ENCODE measurements at regions not wholly inside any gene's neighbourhood (a gene's known extent, or its start where the extent isn't known, plus 50 kb on each side); places are given as distances from the start of the nearest gene placed in this dataset.

DNA sequence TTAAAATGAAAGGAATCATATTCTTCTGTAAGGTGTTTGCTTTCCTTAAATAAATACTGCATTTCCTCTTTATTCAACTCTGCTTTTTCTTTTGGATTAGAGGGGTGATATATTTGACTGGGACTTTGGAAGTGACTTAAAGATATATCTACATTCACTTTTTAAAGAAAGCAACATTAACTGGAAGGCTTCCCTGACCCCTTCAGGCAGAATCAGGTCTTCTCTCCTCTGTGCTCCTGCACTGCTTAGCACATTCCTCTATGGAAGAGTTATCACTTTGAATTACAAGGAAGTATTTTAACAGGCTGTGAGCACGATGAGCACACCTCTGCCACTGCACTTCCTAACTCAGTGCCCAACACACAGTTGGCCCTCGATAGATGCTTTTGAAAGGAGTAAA is 59.2 kb upstream of the POU3F2 start:
- Mint-ChIP-seq H3K27me3 (ENCODE audit: insufficient read depth, low read depth) (peaks cover 2% of the 10 kb centered on the region), H3K36me3 (no peaks in the 10 kb centered on the region), H3K4me3 (no peak overlapping the region), H3K27ac (peak overlapping the region; percentile 16), H3K9me3 (no peaks in the 10 kb centered on the region), H3K4me1 (peaks cover 12% of the 10 kb centered on the region)
- H3K4me3 ChIP-seq: no peak overlapping the region
- no peaks in the 10 kb centered on the region for H3K79me2 ChIP-seq (ENCODE audit: low read depth)
- no peak overlapping the region for H3K4me2 ChIP-seq
- no peaks in the 10 kb centered on the region for H4K20me1 ChIP-seq (ENCODE audit: low read depth)
- H2AFZ ChIP-seq (replicated peaks): no peak overlapping the region
- H3F3A ChIP-seq (ENCODE audit: low read depth): no peaks in the 10 kb centered on the region
- no peaks in the 10 kb centered on the region for H3K4me1 ChIP-seq
- no peaks in the 10 kb centered on the region for H3K36me3 ChIP-seq
- no peaks in the 10 kb centered on the region for H3K27me3 ChIP-seq
- DNase-seq (ENCODE audit: low spot score): peak; percentile 19
- no peak for TF ChIP-seq EZH2phosphoT487 (IDR thresholded peaks at IDR 0.05)
- TF ChIP-seq, protein P1, sequence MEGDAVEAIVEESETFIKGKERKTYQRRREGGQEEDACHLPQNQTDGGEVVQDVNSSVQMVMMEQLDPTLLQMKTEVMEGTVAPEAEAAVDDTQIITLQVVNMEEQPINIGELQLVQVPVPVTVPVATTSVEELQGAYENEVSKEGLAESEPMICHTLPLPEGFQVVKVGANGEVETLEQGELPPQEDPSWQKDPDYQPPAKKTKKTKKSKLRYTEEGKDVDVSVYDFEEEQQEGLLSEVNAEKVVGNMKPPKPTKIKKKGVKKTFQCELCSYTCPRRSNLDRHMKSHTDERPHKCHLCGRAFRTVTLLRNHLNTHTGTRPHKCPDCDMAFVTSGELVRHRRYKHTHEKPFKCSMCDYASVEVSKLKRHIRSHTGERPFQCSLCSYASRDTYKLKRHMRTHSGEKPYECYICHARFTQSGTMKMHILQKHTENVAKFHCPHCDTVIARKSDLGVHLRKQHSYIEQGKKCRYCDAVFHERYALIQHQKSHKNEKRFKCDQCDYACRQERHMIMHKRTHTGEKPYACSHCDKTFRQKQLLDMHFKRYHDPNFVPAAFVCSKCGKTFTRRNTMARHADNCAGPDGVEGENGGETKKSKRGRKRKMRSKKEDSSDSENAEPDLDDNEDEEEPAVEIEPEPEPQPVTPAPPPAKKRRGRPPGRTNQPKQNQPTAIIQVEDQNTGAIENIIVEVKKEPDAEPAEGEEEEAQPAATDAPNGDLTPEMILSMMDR (IDR thresholded peaks at IDR 0.05): peak; percentile 39
- H3K9me3 ChIP-seq (ENCODE audit: low read depth): no peaks in the 10 kb centered on the region
- no peak overlapping the region for H3K9ac ChIP-seq
- no peak overlapping the region for H3K27ac ChIP-seq

DNA sequence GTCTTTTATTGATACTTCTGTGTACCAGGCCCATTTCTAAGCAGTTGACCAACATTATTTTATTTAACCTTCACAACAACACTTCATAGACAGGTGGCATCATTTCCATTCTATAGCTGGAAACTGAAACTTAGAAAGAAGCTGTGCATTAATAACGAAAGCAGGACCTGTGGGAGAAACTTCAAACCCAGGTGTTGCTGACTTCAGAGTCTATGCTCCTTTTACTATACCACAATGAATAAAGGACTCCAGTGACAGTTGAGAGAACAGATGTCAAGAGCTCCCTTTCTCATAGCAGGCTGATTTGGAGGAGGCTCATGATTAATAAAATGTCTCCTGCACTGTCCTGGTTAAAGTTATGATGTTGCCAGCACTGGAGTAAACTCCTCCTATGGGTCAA is 56.6 kb upstream of the POU3F2 start:
- H3K4me3 Mint-ChIP-seq: no peak overlapping the region
- H2AFZ ChIP-seq (replicated peaks): no peak overlapping the region
- no peak overlapping the region for H3K4me3 ChIP-seq
- peaks cover 11% of the 10 kb centered on the region for H3K4me1 Mint-ChIP-seq
- no peak overlapping the region for H3K4me2 ChIP-seq
- H3K27me3 ChIP-seq: no peaks in the 10 kb centered on the region
- no peaks in the 10 kb centered on the region for H3K9me3 ChIP-seq (ENCODE audit: low read depth)
- no peaks in the 10 kb centered on the region for H3K36me3 ChIP-seq
- TF ChIP-seq EZH2 (IDR thresholded peaks at IDR 0.05) (no peak), EZH2phosphoT487 (IDR thresholded peaks at IDR 0.05) (no peak)
- TF ChIP-seq, protein P1 (IDR thresholded peaks at IDR 0.05): no peak
- DNase-seq (ENCODE audit: low spot score): no peak
- H4K20me1 ChIP-seq (ENCODE audit: low read depth): no peaks in the 10 kb centered on the region
- H3K9ac ChIP-seq: no peak overlapping the region
- H3K27ac ChIP-seq: no peak overlapping the region
- no peaks in the 10 kb centered on the region for H3K79me2 ChIP-seq (ENCODE audit: low read depth)
- peaks cover 2% of the 10 kb centered on the region for H3K27me3 Mint-ChIP-seq (ENCODE audit: insufficient read depth, low read depth)
- H3K27ac Mint-ChIP-seq: no peak overlapping the region
- no peaks in the 10 kb centered on the region for H3F3A ChIP-seq (ENCODE audit: low read depth)
- H3K9me3 Mint-ChIP-seq: no peaks in the 10 kb centered on the region
- no peaks in the 10 kb centered on the region for H3K4me1 ChIP-seq
- H3K36me3 Mint-ChIP-seq: no peaks in the 10 kb centered on the region

DNA sequence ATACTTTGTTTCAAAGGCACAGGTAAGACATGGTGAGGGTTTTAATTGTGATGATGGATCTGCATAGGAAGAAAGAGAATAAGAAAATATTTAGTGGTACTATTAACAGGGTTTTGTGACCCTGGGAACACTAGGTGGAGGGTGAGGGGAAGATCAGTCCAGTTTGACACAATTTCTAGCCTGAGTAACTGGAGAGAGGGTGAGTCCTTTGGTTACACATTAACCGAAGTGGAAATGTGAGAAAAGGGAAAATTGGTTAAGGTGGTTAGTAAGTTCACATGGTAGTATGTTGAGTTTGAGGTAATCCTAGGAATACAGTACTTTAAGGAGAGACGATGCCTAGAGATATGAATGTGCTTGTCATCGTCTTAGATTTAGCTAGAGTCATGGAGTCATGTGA is 54.8 kb upstream of the POU3F2 start:
- H3K36me3 Mint-ChIP-seq: no peaks in the 10 kb centered on the region
- Histone ChIP-seq H2AFZ (replicated peaks) (no peak overlapping the region), H3K27ac (no peak overlapping the region), H3K4me3 (no peak overlapping the region), H3K27me3 (no peaks in the 10 kb centered on the region), H3K36me3 (no peaks in the 10 kb centered on the region), H3K4me2 (no peak overlapping the region), H3K79me2 (ENCODE audit: low read depth) (no peaks in the 10 kb centered on the region), H4K20me1 (ENCODE audit: low read depth) (no peaks in the 10 kb centered on the region), H3K4me1 (no peaks in the 10 kb centered on the region), H3K9ac (no peak overlapping the region), H3F3A (ENCODE audit: low read depth) (no peaks in the 10 kb centered on the region), H3K9me3 (ENCODE audit: low read depth) (no peaks in the 10 kb centered on the region)
- DNase-seq (ENCODE audit: low spot score): no peak
- no peaks in the 10 kb centered on the region for H3K27me3 Mint-ChIP-seq (ENCODE audit: insufficient read depth, low read depth)
- H3K4me3 Mint-ChIP-seq: no peak overlapping the region
- TF ChIP-seq EZH2 (IDR thresholded peaks at IDR 0.05): no peak
- TF ChIP-seq EZH2phosphoT487 (IDR thresholded peaks at IDR 0.05): no peak
- TF ChIP-seq, protein P1 (IDR thresholded peaks at IDR 0.05): no peak
- no peak overlapping the region for H3K27ac Mint-ChIP-seq
- no peaks in the 10 kb centered on the region for H3K9me3 Mint-ChIP-seq
- peaks cover 8% of the 10 kb centered on the region for H3K4me1 Mint-ChIP-seq

DNA sequence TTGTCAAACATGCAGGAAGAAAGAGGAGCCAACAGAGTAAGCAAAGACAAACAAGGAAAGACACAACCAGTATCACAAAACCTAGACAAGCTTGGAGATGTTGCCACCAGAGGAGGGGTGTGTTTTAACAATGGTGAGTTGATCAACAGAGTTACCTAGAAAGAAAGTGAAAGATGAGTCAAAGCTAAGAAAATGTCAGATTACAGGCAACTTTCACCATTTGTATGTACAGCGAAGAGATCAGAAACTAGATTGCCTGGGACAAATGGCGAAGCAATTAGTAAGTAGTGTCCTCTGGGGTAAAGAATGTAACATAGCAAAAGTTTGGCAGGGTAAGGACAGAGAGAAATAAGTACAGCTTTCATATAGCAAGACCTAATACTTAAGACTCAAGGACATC is 51.6 kb upstream of the POU3F2 start:
- H2AFZ ChIP-seq (replicated peaks): no peak overlapping the region
- H3K4me1 ChIP-seq: no peaks in the 10 kb centered on the region
- peaks cover 5% of the 10 kb centered on the region for H3K4me1 Mint-ChIP-seq
- no peak overlapping the region for H3K4me2 ChIP-seq
- no peak overlapping the region for H3K4me3 Mint-ChIP-seq
- H3K4me3 ChIP-seq: no peak overlapping the region
- H3K9me3 ChIP-seq (ENCODE audit: low read depth): no peaks in the 10 kb centered on the region
- no peaks in the 10 kb centered on the region for H3K79me2 ChIP-seq (ENCODE audit: low read depth)
- no peak for DNase-seq (ENCODE audit: low spot score)
- TF ChIP-seq EZH2 (IDR thresholded peaks at IDR 0.05) (no peak), EZH2phosphoT487 (IDR thresholded peaks at IDR 0.05) (no peak)
- H3K36me3 Mint-ChIP-seq: no peaks in the 10 kb centered on the region
- H3K9ac ChIP-seq: no peak overlapping the region
- H3F3A ChIP-seq (ENCODE audit: low read depth): no peaks in the 10 kb centered on the region
- H3K9me3 Mint-ChIP-seq: no peaks in the 10 kb centered on the region
- H3K36me3 ChIP-seq: no peaks in the 10 kb centered on the region
- no peaks in the 10 kb centered on the region for H3K27me3 ChIP-seq
- no peaks in the 10 kb centered on the region for H4K20me1 ChIP-seq (ENCODE audit: low read depth)
- no peaks in the 10 kb centered on the region for H3K27me3 Mint-ChIP-seq (ENCODE audit: insufficient read depth, low read depth)
- no peak overlapping the region for H3K27ac Mint-ChIP-seq
- H3K27ac ChIP-seq: no peak overlapping the region

All from neural progenitor cell (in vitro differentiated cells).